ENCODE measurements at regions not wholly inside any gene's neighbourhood (a gene's known extent, or its start where the extent isn't known, plus 50 kb on each side); places are given as distances from the start of the nearest gene placed in this dataset.

GRCh38 chr13:107529035-107529434 lies 686.3 kb downstream of the LIG4 start:
- TF ChIP-seq PKNOX1 (IDR thresholded peaks at IDR 0.05) = no peak
- TF ChIP-seq RCOR1 (IDR thresholded peaks at IDR 0.05; ENCODE audit: borderline replicate concordance in 1 of 2, low read depth in 2 of 2, low read length in 2 of 2) = no peak
- TF ChIP-seq CHD2 (IDR thresholded peaks at IDR 0.05; ENCODE audit: low read depth, low read length) = no peak
- no peak for TF ChIP-seq ZBTB17 (CRISPR knock-in tag; IDR thresholded peaks at IDR 0.05)

All from K562 (cell line).